MV-4-11 (cell line): ENCODE measurements at regions not wholly inside any gene's neighbourhood (a gene's known extent, or its start where the extent isn't known, plus 50 kb on each side); places are given as distances from the start of the nearest gene placed in this dataset.
A peak's percentile ranks its signal among the peaks of the same experiment; 100 is the strongest.
"Not testable (repeated sequence)": the region's sequence is repeated elsewhere in the genome, so short reads cannot be mapped to it uniquely, and the experiment has no call there.

Experiments
- DNase-seq: peaks from one replicate; lab custom pipeline; 2025; lab: John Stamatoyannopoulos, UW

DNA sequence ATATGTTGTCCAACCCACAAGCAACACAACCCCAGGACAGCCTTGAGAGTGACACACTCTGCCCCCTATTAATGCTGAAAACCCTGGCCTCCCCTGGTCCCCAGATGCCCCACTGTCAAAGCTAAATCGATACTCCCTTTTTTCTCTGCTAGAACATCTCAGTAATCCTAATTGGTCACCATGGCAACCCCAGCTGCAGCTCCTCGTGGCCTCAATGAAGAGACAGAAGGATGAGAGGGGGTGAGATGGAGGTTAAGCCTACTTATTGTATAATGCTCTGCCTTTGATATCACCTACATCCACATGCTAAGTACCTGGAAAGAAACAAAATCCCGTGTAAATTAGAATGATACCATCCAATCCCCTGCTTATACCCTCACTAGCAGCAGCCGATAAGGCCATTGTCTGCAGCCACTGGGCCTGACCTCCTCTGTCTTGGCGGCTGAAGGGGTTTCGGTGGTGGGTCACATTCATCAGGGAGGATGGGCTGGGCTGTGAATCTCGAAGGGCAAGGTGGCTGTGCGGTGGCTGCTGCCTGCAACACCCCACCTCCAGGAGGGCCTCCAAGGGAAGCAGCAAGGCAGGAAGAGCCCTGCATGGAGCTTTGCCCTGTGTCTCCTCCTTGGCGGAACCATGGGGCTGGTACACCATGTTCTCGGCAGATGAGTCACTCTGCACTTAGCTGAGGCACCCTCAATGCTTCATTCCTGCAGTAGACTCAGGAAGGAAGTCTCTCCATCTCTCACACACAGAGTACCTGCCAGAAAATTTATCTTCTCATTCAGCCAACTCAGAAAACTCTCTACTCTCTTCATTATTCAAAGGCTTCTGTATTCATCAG lies 399.5 kb downstream of the BUD13 start:
- DNase-seq, result no peak

DNA sequence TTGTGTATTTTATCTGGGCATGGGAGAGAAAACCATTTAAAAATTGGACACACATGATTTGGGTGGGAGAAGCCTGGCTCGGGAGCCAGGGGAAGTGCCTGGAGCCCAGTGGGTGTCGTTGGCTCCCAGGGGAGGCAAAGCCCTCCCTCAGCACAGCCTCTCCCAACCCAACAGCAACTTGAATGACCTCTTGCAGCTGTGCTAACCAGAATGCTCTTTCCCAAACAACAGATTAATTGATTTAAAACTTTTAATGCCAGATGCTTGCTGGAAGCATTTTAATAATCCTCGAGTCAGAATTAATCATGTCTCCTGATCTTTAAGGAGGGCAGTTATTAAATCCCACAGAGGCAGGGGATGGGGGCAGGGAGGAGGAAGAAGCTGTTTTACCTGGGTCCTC lies 401.6 kb downstream of the BUD13 start:
- DNase-seq, result no peak

DNA sequence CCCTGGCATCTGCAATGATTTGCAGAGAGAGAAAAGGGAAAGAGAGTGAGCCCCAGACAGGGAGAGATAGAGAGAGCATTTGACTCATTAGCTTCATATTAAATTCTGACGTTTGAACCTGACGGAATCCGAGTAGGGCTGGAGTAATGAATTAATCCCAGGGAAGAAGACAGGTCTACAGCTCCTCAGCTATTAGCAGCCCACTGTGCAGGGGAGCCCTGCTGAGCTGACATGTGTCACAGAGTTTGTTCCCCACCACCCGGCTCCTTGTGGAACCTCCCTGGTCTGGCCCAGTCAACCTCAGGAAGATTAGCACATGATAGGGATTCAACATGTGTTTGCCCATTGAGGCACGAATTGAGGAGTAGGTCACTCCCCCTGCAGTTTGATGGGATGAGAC lies 404.0 kb downstream of the BUD13 start:
- no peak for DNase-seq

DNA sequence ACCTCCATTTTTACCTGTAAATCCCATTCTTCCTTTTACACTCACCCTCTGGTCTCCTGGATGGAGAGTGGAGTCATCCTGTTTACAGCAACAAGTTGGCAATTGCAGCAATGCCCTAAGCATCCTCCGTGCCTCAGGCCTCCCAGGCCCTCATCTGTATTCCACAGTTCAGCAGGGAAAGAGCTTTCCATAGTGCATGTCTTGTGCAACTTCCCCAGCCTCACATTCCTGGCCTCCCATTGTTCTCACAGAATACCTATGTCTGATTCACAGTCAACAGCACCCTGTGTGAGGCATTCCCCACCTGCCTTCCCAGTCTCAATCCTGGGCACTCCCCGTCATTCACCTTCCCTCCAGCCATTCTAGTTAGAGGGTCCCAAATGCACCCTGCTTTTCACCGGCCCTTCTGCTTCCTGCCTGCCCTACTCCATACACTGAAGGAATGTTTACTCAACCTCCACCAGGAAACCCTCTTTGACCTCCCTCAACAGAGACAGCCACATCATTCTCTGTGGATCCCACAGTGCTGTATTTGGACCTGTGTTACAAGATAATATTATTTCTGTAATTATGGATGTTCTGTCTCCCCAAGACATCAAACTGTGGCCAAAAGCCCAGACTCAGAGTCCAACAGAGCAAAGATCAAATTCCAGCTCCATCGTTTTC lies 405.7 kb downstream of the BUD13 start:
- no peak for DNase-seq

GRCh38 chr11:116366451-116366850 lies 406.3 kb downstream of the BUD13 start:
- DNase-seq, result no peak

DNA sequence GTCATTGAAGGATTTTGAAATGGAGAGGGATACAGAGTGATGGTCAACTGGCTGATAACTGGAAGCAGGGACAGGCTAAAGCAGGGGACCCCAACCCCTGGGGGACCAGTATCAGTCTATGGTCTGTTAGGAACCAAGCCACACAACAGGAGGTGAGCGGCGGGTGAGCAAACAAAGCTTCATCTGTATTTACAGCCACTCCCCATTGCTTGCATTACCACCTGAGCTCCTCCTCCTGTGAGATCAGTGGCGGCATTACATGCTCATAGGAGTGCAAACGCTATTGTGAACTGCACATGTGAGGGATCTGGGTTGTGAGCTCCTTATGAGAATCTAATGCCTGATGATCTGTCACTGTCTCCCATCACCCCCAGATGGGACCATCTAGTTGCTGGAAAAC lies 407.9 kb downstream of the BUD13 start:
- not testable (repeated sequence) for DNase-seq

GRCh38 chr11:116364348-116364747 lies 408.4 kb downstream of the BUD13 start:
- DNase-seq, result no peak

- DNase-seq, result no peak
These were observed 412.4 kb downstream of the BUD13 start for GRCh38 chr11:116360221-116360941.

- DNase-seq, result no peak
These were observed 414.8 kb downstream of the BUD13 start for GRCh38 chr11:116357784-116358544.

GRCh38 chr11:116356451-116356850 lies 416.3 kb downstream of the BUD13 start:
- no peak for DNase-seq

- DNase-seq, result no peak
These were observed 417.7 kb downstream of the BUD13 start for GRCh38 chr11:116355104-116355503.

DNA sequence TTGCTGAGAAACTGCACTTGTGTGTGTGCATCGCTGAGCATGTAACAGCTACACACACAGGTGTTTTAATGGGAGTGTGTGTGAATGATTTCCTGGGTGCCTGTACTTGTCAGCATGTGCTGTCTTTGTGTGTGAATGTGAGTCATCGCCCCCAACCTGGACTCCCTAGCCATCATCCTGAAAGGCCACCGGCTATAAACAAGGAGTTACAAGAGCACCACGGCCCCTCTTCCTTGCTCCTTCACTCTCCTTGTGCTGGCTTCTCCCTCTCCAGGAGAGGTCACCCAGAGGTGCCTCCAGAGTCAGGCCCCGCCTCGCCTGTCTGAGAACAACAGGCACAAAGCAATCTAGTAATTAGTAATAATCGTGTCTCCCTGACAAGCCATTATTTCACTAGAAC lies 419.2 kb downstream of the BUD13 start:
- no peak for DNase-seq

DNA sequence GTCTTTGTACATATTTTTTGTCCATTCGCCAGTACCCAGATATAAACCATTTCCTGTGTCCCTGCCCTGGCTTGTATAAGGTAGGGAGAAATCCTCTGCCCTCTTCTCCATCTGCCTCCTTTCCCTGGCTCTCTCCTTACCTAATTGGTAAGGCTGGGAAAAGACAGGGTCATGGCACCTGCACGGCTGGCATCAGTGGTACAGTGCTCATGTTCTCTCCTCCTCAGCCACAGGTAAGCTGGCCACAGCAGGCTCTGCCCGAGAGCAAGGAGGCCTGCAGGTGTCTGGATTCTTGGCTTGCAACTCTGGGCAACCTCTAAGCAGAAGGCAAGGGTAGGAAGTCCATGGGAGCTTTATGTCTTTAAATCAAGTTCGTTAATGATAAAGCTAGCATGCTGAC lies 419.9 kb downstream of the BUD13 start:
- DNase-seq, result no peak

- DNase-seq, result peak; percentile 99
These were observed 424.6 kb downstream of the BUD13 start for GRCh38 chr11:116348226-116348625.

DNA sequence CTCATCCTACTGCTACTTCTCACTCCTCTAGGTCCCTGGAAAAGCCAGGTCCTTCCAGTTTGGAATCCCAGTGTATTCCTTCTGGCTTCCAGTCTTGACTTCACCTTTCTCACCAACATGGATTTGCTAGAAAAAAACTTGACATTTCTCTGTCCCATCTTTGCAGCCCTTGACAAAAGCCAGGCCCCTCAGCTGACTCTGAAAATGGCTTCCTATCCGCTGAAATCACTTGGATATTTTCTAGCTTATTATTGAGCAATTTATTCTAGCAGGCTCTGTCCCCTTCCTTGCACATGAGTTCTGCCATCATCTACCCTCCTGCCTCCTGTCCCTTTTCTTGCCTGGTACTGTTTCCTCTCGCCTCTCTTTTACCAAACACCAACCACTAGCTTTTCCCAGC lies 427.2 kb downstream of the BUD13 start:
- DNase-seq, result no peak

- DNase-seq, result no peak
These were observed 428.2 kb downstream of the BUD13 start for GRCh38 chr11:116344601-116345000.

DNA sequence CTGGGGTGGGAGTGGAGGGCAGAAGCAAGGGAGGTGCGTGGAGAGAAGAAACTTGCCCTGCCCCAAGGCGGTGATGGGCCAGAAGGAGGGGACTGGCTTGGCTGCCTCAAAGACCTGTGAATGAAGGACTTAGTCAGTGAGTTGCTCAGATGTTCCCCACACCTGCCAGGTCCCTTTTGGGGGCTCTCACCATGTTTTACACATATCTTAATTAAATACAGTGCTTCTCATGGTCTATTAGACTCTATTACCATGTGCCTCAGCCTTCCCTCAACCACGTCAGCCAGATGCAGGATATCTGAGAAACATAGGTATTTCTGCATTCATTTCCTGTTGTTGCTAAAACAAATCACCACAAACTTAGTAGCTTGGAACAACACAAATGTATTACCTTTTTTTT lies 429.5 kb downstream of the BUD13 start:
- no peak for DNase-seq

DNA sequence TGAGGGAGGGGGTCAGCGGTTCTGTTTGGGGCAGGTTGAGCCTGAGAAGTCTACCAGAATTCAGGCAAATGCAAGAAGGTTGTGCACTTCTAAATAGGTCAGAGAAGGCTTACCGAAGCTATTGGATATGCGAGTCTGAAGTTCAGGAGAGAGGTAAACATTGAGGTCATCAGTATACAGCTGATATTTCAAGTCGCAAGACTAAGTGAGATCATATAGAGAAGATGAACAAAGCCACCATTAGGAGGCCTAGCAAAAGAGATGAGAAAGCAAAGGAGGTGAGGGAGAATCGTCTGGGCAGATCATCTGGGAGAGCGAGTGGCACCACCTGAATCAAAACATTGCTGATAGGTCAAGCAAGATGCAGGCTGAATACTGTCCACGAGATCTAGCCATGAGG lies 430.6 kb downstream of the BUD13 start:
- DNase-seq, result no peak

DNA sequence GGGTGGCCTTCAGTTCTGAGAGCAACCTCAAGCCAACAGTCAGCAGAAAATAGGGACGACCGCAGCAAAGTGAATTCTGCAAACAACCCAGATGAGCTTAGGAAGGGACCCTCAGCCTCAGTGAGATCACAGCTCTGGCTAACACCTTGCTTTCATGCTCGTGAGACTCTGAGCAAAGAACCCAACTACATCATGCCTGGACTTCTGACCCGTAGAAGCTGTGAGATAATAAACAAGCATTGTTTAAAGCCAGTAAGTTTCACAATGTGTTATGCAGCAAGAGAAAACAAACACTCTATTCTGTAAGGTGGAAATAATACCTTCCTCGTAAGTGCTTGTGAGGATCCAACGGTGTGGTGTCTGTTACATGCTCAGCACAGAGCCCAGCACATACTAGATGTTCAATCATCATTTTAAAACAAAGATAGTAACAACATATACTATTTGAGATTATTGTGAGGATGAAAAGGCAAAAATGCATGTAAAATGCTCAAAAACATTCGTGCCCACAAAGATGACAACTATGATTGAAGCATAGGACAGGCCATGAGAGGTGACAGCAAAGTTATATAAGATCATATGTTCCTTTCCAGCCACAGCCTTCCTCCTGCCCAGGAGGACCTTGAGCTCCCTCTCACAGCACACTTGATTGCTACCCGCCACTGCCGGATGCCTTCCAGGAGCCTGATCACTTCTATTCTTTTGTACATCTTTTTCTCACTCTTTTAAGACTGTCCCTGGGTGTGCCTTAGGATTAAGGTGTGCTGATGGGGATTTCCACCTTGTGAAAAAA lies 433.3 kb downstream of the BUD13 start:
- DNase-seq, result no peak

DNA sequence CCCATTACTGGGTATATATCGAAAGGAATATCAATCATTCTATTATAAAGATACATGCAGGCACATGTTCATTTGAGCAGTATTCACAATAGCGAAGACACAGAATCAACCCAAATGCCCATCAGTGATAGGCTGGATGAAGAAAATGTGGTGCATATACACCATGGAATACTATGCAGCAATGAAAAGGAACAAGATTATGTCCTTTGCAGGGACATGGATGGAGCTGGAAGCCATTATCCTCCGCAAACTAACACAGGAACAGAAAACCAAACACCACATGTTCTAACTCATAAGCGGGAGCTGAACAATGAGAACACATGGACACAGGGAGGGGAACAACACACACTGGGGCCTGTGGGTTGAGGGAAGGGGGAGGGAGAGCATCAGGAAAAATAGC lies 434.3 kb downstream of the BUD13 start:
- not testable (repeated sequence) for DNase-seq

GRCh38 chr11:116336540-116336939 lies 436.2 kb downstream of the BUD13 start:
- DNase-seq, result no peak
